Tibial nerve (tissue), 4 donors: ENCODE measurements at regions not wholly inside any gene's neighbourhood (a gene's known extent, or its start where the extent isn't known, plus 50 kb on each side); places are given as distances from the start of the nearest gene placed in this dataset.

Experiments
- CTCF ChIP-seq, 5 experiments: fragments of 200-600 bp in 3 of 5; fragments of 450-650 bp in 2 of 5; sonication (generic) in 3 of 5; IDR thresholded peaks; one replicate each; pipeline ENCODE4 v1.5.1; 2016 to 2019; ENCODE audit warnings: antibody characterized with exemption in 5 of 5, mild to moderate bottlenecking in 3 of 5, moderate library complexity in 2 of 5
- EP300 ChIP-seq, 2 donors: sonication (generic); formaldehyde crosslinking; IDR thresholded peaks; one replicate each; pipeline ENCODE4 v1.6.1; 2017; ENCODE audit warnings: antibody characterized with exemption in 2 of 2, mild to moderate bottlenecking in 1 of 2
- POLR2A ChIP-seq, 2 donors: fragments of 450-650 bp; IDR thresholded peaks; one replicate each; pipeline ENCODE4 v1.6.1; 2017; ENCODE audit warnings: antibody characterized with exemption in 2 of 2, mild to moderate bottlenecking in 2 of 2, moderate library complexity in 2 of 2

GRCh38 chr4:42715807-42716482 lies 59.0 kb upstream of the ATP8A1 start:
- TF ChIP-seq CTCF (IDR thresholded peaks at IDR 0.05) (no peak), POLR2A (IDR thresholded peaks at IDR 0.05) (no peak), EP300 (IDR thresholded peaks at IDR 0.05) (no peak)
